Kidney capillary endothelial cell (primary cell): ENCODE measurements at regions not wholly inside any gene's neighbourhood (a gene's known extent, or its start where the extent isn't known, plus 50 kb on each side); places are given as distances from the start of the nearest gene placed in this dataset.
"Not testable (repeated sequence)": the region's sequence is repeated elsewhere in the genome, so short reads cannot be mapped to it uniquely, and the experiment has no call there.

Experiments used
- DNase-seq: peaks from one replicate; pipeline ENCODE4 v3.0.0-alpha.2; 2018; ENCODE audit warnings: low spot score

GRCh38 chr5:90056911-90057705, 352.4 kb downstream of the CETN3 start:
- no peak for DNase-seq

GRCh38 chr5:90055831-90056328, 353.7 kb downstream of the CETN3 start:
- DNase-seq, result no peak

- no peak for DNase-seq
Measured at GRCh38 chr5:90054612-90055011, 354.9 kb downstream of the CETN3 start.

GRCh38 chr5:90051756-90052155, 357.8 kb downstream of the CETN3 start:
- DNase-seq, result no peak

GRCh38 chr5:90050103-90050502, 359.5 kb downstream of the CETN3 start:
- no peak for DNase-seq

GRCh38 chr5:90047113-90047512, 362.4 kb downstream of the CETN3 start:
- DNase-seq, result no peak

GRCh38 chr5:90040082-90040481, 369.5 kb downstream of the CETN3 start:
- not testable (repeated sequence) for DNase-seq

- DNase-seq, result no peak
Measured at GRCh38 chr5:90037646-90038045, 371.9 kb downstream of the CETN3 start.

- no peak for DNase-seq
Measured at GRCh38 chr5:90022711-90023053, 386.9 kb downstream of the CETN3 start.

- DNase-seq, result no peak
Measured at GRCh38 chr5:90022002-90022710, 387.4 kb downstream of the CETN3 start.

GRCh38 chr5:90020575-90021538, 388.7 kb downstream of the CETN3 start:
- DNase-seq, result no peak

GRCh38 chr5:90017239-90017638, 392.3 kb downstream of the CETN3 start:
- no peak for DNase-seq

- no peak for DNase-seq
Measured at GRCh38 chr5:90015584-90016018, 394.0 kb downstream of the CETN3 start.

- DNase-seq, result no peak
Measured at GRCh38 chr5:90014420-90014819, 395.1 kb downstream of the CETN3 start.

GRCh38 chr5:90000351-90000750, 409.2 kb downstream of the CETN3 start:
- DNase-seq, result no peak

GRCh38 chr5:89998519-89999305, 410.8 kb downstream of the CETN3 start:
- no peak for DNase-seq

GRCh38 chr5:89996890-89997289, 412.7 kb downstream of the CETN3 start:
- DNase-seq, result no peak

- no peak for DNase-seq
Measured at GRCh38 chr5:89996335-89996734, 413.2 kb downstream of the CETN3 start.

- no peak for DNase-seq
Measured at GRCh38 chr5:89994266-89994665, 415.3 kb downstream of the CETN3 start.

- no peak for DNase-seq
Measured at GRCh38 chr5:89992201-89992600, 417.4 kb downstream of the CETN3 start.

- DNase-seq, result no peak
Measured at GRCh38 chr5:89991592-89991991, 418.0 kb downstream of the CETN3 start.
